ENCODE measurements at regions not wholly inside any gene's neighbourhood (a gene's known extent, or its start where the extent isn't known, plus 50 kb on each side); places are given as distances from the start of the nearest gene placed in this dataset.

GRCh38 chr2:9101763-9102425, 98.4 kb upstream of the MBOAT2 start:
- no peak overlapping the region for H3K27ac Mint-ChIP-seq
- H3K4me3 Mint-ChIP-seq = no peak overlapping the region
- no peaks in the 10 kb centered on the region for H3K9me3 Mint-ChIP-seq
- peaks cover 11% of the 10 kb centered on the region for H3K4me1 Mint-ChIP-seq (ENCODE audit: low read depth)
- H3K36me3 Mint-ChIP-seq (ENCODE audit: low read depth) = no peaks in the 10 kb centered on the region
- H3K27me3 Mint-ChIP-seq = no peaks in the 10 kb centered on the region

GRCh38 chr2:9100080-9100876, 96.8 kb upstream of the MBOAT2 start:
- Mint-ChIP-seq H3K4me1 (ENCODE audit: low read depth) (peaks cover 11% of the 10 kb centered on the region), H3K4me3 (no peak overlapping the region), H3K36me3 (ENCODE audit: low read depth) (no peaks in the 10 kb centered on the region), H3K27ac (no peak overlapping the region), H3K27me3 (no peaks in the 10 kb centered on the region), H3K9me3 (no peaks in the 10 kb centered on the region)

GRCh38 chr2:9099341-9099751, 95.9 kb upstream of the MBOAT2 start:
- H3K27ac Mint-ChIP-seq = no peak overlapping the region
- H3K9me3 Mint-ChIP-seq = no peaks in the 10 kb centered on the region
- H3K36me3 Mint-ChIP-seq (ENCODE audit: low read depth) = no peaks in the 10 kb centered on the region
- H3K4me3 Mint-ChIP-seq = no peak overlapping the region
- H3K4me1 Mint-ChIP-seq (ENCODE audit: low read depth) = peaks cover 11% of the 10 kb centered on the region
- peaks cover 4% of the 10 kb centered on the region for H3K27me3 Mint-ChIP-seq

GRCh38 chr2:9097892-9098291, 94.4 kb upstream of the MBOAT2 start:
- no peak overlapping the region for H3K27ac Mint-ChIP-seq
- H3K27me3 Mint-ChIP-seq = peaks cover 15% of the 10 kb centered on the region
- H3K4me3 Mint-ChIP-seq = no peak overlapping the region

GRCh38 chr2:9097239-9097638, 93.8 kb upstream of the MBOAT2 start:
- H3K4me3 Mint-ChIP-seq = no peak overlapping the region
- H3K4me1 Mint-ChIP-seq (ENCODE audit: low read depth) = peaks cover 11% of the 10 kb centered on the region
- no peak overlapping the region for H3K27ac Mint-ChIP-seq
- H3K9me3 Mint-ChIP-seq = no peaks in the 10 kb centered on the region
- H3K27me3 Mint-ChIP-seq = peaks cover 19% of the 10 kb centered on the region
- H3K36me3 Mint-ChIP-seq (ENCODE audit: low read depth) = no peaks in the 10 kb centered on the region

More at GRCh38 chr2:9097892-9098291, 94.4 kb upstream of the MBOAT2 start:
- Mint-ChIP-seq H3K9me3 (no peaks in the 10 kb centered on the region), H3K4me1 (ENCODE audit: low read depth) (peaks cover 11% of the 10 kb centered on the region), H3K36me3 (ENCODE audit: low read depth) (no peaks in the 10 kb centered on the region)

- Mint-ChIP-seq H3K36me3 (ENCODE audit: low read depth) (no peaks in the 10 kb centered on the region), H3K9me3 (no peaks in the 10 kb centered on the region), H3K4me1 (ENCODE audit: low read depth) (peaks cover 14% of the 10 kb centered on the region), H3K27me3 (peaks cover 22% of the 10 kb centered on the region), H3K27ac (no peak overlapping the region), H3K4me3 (no peak overlapping the region)
Observed at GRCh38 chr2:9096761-9097160, 93.3 kb upstream of the MBOAT2 start.

- Mint-ChIP-seq H3K27ac (no peak overlapping the region), H3K36me3 (ENCODE audit: low read depth) (no peaks in the 10 kb centered on the region), H3K4me1 (ENCODE audit: low read depth) (peaks cover 14% of the 10 kb centered on the region), H3K4me3 (no peak overlapping the region), H3K27me3 (peaks cover 22% of the 10 kb centered on the region), H3K9me3 (no peaks in the 10 kb centered on the region)
Observed at GRCh38 chr2:9095690-9096089, 92.2 kb upstream of the MBOAT2 start.

GRCh38 chr2:9095226-9095625, 91.7 kb upstream of the MBOAT2 start:
- peaks cover 22% of the 10 kb centered on the region for H3K27me3 Mint-ChIP-seq
- no peaks in the 10 kb centered on the region for H3K36me3 Mint-ChIP-seq (ENCODE audit: low read depth)
- no peak overlapping the region for H3K4me3 Mint-ChIP-seq
- H3K9me3 Mint-ChIP-seq = no peaks in the 10 kb centered on the region
- H3K4me1 Mint-ChIP-seq (ENCODE audit: low read depth) = peaks cover 14% of the 10 kb centered on the region
- no peak overlapping the region for H3K27ac Mint-ChIP-seq

- no peak overlapping the region for H3K27ac Mint-ChIP-seq
Observed at GRCh38 chr2:9094117-9094516, 90.6 kb upstream of the MBOAT2 start.

GRCh38 chr2:9093324-9093723, 89.8 kb upstream of the MBOAT2 start:
- peaks cover 3% of the 10 kb centered on the region for H3K4me1 Mint-ChIP-seq (ENCODE audit: low read depth)
- H3K27me3 Mint-ChIP-seq = peaks cover 22% of the 10 kb centered on the region
- no peaks in the 10 kb centered on the region for H3K9me3 Mint-ChIP-seq
- no peaks in the 10 kb centered on the region for H3K36me3 Mint-ChIP-seq (ENCODE audit: low read depth)
- H3K4me3 Mint-ChIP-seq = no peak overlapping the region
- no peak overlapping the region for H3K27ac Mint-ChIP-seq

More at GRCh38 chr2:9094117-9094516, 90.6 kb upstream of the MBOAT2 start:
- H3K27me3 Mint-ChIP-seq = peaks cover 22% of the 10 kb centered on the region
- no peaks in the 10 kb centered on the region for H3K9me3 Mint-ChIP-seq
- H3K36me3 Mint-ChIP-seq (ENCODE audit: low read depth) = no peaks in the 10 kb centered on the region
- peaks cover 8% of the 10 kb centered on the region for H3K4me1 Mint-ChIP-seq (ENCODE audit: low read depth)
- H3K4me3 Mint-ChIP-seq = no peak overlapping the region

- no peaks in the 10 kb centered on the region for H3K9me3 Mint-ChIP-seq
- no peak overlapping the region for H3K27ac Mint-ChIP-seq
- H3K4me1 Mint-ChIP-seq (ENCODE audit: low read depth) = peaks cover 3% of the 10 kb centered on the region
- H3K27me3 Mint-ChIP-seq = peaks cover 22% of the 10 kb centered on the region
- no peak overlapping the region for H3K4me3 Mint-ChIP-seq
- no peaks in the 10 kb centered on the region for H3K36me3 Mint-ChIP-seq (ENCODE audit: low read depth)
Observed at GRCh38 chr2:9092383-9093282, 89.1 kb upstream of the MBOAT2 start.

- H3K27me3 Mint-ChIP-seq = peaks cover 22% of the 10 kb centered on the region
- no peak overlapping the region for H3K27ac Mint-ChIP-seq
- no peaks in the 10 kb centered on the region for H3K9me3 Mint-ChIP-seq
- no peaks in the 10 kb centered on the region for H3K36me3 Mint-ChIP-seq (ENCODE audit: low read depth)
- no peak overlapping the region for H3K4me3 Mint-ChIP-seq
- peaks cover 3% of the 10 kb centered on the region for H3K4me1 Mint-ChIP-seq (ENCODE audit: low read depth)
Observed at GRCh38 chr2:9091811-9092210, 88.3 kb upstream of the MBOAT2 start.

GRCh38 chr2:9089831-9090230, 86.3 kb upstream of the MBOAT2 start:
- Mint-ChIP-seq H3K27me3 (peaks cover 18% of the 10 kb centered on the region), H3K36me3 (ENCODE audit: low read depth) (no peaks in the 10 kb centered on the region), H3K9me3 (no peaks in the 10 kb centered on the region), H3K27ac (no peak overlapping the region), H3K4me1 (ENCODE audit: low read depth) (peaks cover 3% of the 10 kb centered on the region), H3K4me3 (no peak overlapping the region)

- Mint-ChIP-seq H3K9me3 (no peaks in the 10 kb centered on the region), H3K27ac (no peak overlapping the region), H3K4me3 (no peak overlapping the region), H3K36me3 (ENCODE audit: low read depth) (no peaks in the 10 kb centered on the region), H3K4me1 (ENCODE audit: low read depth) (peaks cover 3% of the 10 kb centered on the region), H3K27me3 (peaks cover 6% of the 10 kb centered on the region)
Observed at GRCh38 chr2:9087121-9087681, 83.7 kb upstream of the MBOAT2 start.

Measured in stimulated activated naive CD8-positive, alpha-beta T cell treated with anti-CD3 and anti-CD28 coated beads, Interleukin-15, Interleukin-2, amounts not matched to agents 100 ng/mL and 50 ng/mL, for 24 hours (primary cell).